GM23338 (cell line): ENCODE measurements at regions not wholly inside any gene's neighbourhood (a gene's known extent, or its start where the extent isn't known, plus 50 kb on each side); places are given as distances from the start of the nearest gene placed in this dataset.
"Not testable (repeated sequence)": the region's sequence is repeated elsewhere in the genome, so short reads cannot be mapped to it uniquely, and the experiment has no call there.

Source experiments
- CREB1 ChIP-seq: fragments of 250-450 bp; sonication (Bioruptor Pico); IDR thresholded peaks from 2 replicates; pipeline ENCODE4 v1.5.0; 2020; ENCODE audit warnings: low read depth, mild to moderate bottlenecking, moderate library complexity
- CTCF ChIP-seq, 2 experiments: fragments of 200-600 bp in 1 of 2; sonication (generic) in 1 of 2; conservative IDR thresholded peaks; 2 replicates each; pipeline versions ENCODE4 v1.5.1 to v1.6.1; 2016 to 2017; ENCODE audit warnings: antibody characterized with exemption in 2 of 2, low read depth in 2 of 2, mild to moderate bottlenecking in 2 of 2, moderate library complexity in 1 of 2
- ETS1 ChIP-seq: IDR thresholded peaks from 2 replicates; pipeline ENCODE4 v1.6.1; 2016; ENCODE audit warnings: antibody characterized with exemption
- EZH2 ChIP-seq: fragments of 200-600 bp; sonication (generic); IDR thresholded peaks from one replicate; pipeline ENCODE4 v1.8.0; 2017; ENCODE audit warnings: antibody characterized with exemption, mild to moderate bottlenecking, low read depth; ENCODE audit not compliant: unreplicated experiment
- EZH2phosphoT487 ChIP-seq: fragments of 200-600 bp; sonication (generic); IDR thresholded peaks from one replicate; pipeline ENCODE4 v1.8.1; 2018; ENCODE audit warnings: antibody characterized with exemption; ENCODE audit not compliant: unreplicated experiment
- JUNB ChIP-seq: IDR thresholded peaks from one replicate; pipeline ENCODE4 v1.6.1; 2016; ENCODE audit warnings: antibody characterized with exemption; ENCODE audit not compliant: unreplicated experiment
- NANOG ChIP-seq: IDR thresholded peaks from 2 replicates; pipeline ENCODE4 v1.6.1; 2016; ENCODE audit warnings: antibody characterized with exemption, borderline replicate concordance
- POLR2AphosphoS5 ChIP-seq: IDR thresholded peaks from 2 replicates; pipeline ENCODE4 v1.6.1; 2016; ENCODE audit warnings: antibody characterized with exemption, low read depth
- REST ChIP-seq: IDR thresholded peaks from one replicate; pipeline ENCODE4 v1.6.1; 2018; ENCODE audit warnings: antibody characterized with exemption; ENCODE audit not compliant: unreplicated experiment

DNA sequence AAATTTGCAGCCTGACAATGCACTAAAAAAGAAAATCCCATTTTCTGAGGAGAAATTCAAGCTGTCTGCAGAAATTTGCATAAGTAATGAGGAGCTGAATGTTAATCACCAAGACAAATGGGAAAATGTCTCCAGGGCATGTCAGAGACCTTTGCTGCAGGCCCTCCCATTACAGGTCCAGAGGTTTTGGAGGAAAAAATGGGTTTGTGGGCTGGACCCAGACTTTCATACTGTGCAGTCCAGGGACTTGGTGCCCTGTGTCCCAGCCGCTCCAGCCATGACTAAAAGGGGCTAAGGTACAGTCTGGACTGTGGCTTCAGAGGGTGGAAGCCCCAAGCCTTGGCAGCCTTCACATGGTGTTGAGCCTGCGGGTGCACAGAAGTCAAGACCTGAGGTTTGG, 209.8 kb upstream of the PRICKLE2 start:
- not testable (repeated sequence) for TF ChIP-seq CTCF (conservative IDR thresholded peaks at IDR 0.05; ENCODE audit: low read depth in 2 of 2); EZH2; EZH2phosphoT487; JUNB; REST; POLR2AphosphoS5; CREB1; ETS1; NANOG
